ENCODE measurements at regions not wholly inside any gene's neighbourhood (a gene's known extent, or its start where the extent isn't known, plus 50 kb on each side); places are given as distances from the start of the nearest gene placed in this dataset.
A peak's percentile ranks its signal among the peaks of the same experiment; 100 is the strongest.

- DNase-seq: no peak
Observed at GRCh38 chr7:131096267-131096927, 231.3 kb upstream of the MKLN1 start.

GRCh38 chr7:131097662-131098376 lies 229.9 kb upstream of the MKLN1 start:
- no peak for DNase-seq

- DNase-seq: no peak
Observed at GRCh38 chr7:131098527-131098926, 229.1 kb upstream of the MKLN1 start.

- no peak for DNase-seq
Observed at GRCh38 chr7:131100357-131101054, 227.2 kb upstream of the MKLN1 start.

GRCh38 chr7:131103997-131104396 lies 223.7 kb upstream of the MKLN1 start:
- DNase-seq: peak; percentile 14

GRCh38 chr7:131104596-131105293 lies 222.9 kb upstream of the MKLN1 start:
- no peak for DNase-seq

GRCh38 chr7:131105294-131105798 lies 222.3 kb upstream of the MKLN1 start:
- DNase-seq: no peak

GRCh38 chr7:131105799-131106680 lies 221.6 kb upstream of the MKLN1 start:
- DNase-seq: peak; percentile 34

- DNase-seq: no peak
Observed at GRCh38 chr7:131106681-131107336, 220.9 kb upstream of the MKLN1 start.

GRCh38 chr7:131107337-131108211 lies 220.1 kb upstream of the MKLN1 start:
- peak; percentile 55 for DNase-seq

GRCh38 chr7:131108212-131108940 lies 219.3 kb upstream of the MKLN1 start:
- no peak for DNase-seq

- no peak for DNase-seq
Observed at GRCh38 chr7:131109011-131109758, 218.5 kb upstream of the MKLN1 start.

- peak; percentile 21 for DNase-seq
Observed at GRCh38 chr7:131109759-131110296, 217.8 kb upstream of the MKLN1 start.

- DNase-seq: no peak
Observed at GRCh38 chr7:131110297-131111080, 217.2 kb upstream of the MKLN1 start.

- DNase-seq: peak; percentile 51
Observed at GRCh38 chr7:131111081-131111576, 216.5 kb upstream of the MKLN1 start.

- no peak for DNase-seq
Observed at GRCh38 chr7:131111792-131112191, 215.9 kb upstream of the MKLN1 start.

GRCh38 chr7:131112431-131112830 lies 215.2 kb upstream of the MKLN1 start:
- no peak for DNase-seq

- DNase-seq: no peak
Observed at GRCh38 chr7:131115340-131115739, 212.3 kb upstream of the MKLN1 start.

Measured in kidney glomerular epithelial cell (primary cell).